SU-DHL-6 (cell line): ENCODE measurements at regions not wholly inside any gene's neighbourhood (a gene's known extent, or its start where the extent isn't known, plus 50 kb on each side); places are given as distances from the start of the nearest gene placed in this dataset.

Experiments used
- H2AFZ ChIP-seq: fragments of 200-600 bp; sonication (generic); 2 replicates; pipeline ENCODE4 v1.6.1; 2014; ENCODE audit warnings: low read depth, mild to moderate bottlenecking, moderate library complexity, mixed read lengths, antibody characterized with exemption, low read length; ENCODE audit not compliant: severe bottlenecking
- H3F3A ChIP-seq: fragments of 200-600 bp; shearing (Covaris generic); 2 replicates; pipeline ENCODE4 v1.6.0; 2016; ENCODE audit warnings: antibody characterized with exemption, mild to moderate bottlenecking; ENCODE audit not compliant: insufficient read depth
- H3K27ac ChIP-seq: fragments of 200-600 bp; sonication (generic); 2 replicates; pipeline ENCODE4 v1.5.1; 2016; ENCODE audit warnings: low read depth, mild to moderate bottlenecking, low read length, moderate library complexity, mixed read lengths
- H3K27me3 ChIP-seq: fragments of 200-600 bp; sonication (generic), shearing (Covaris generic); 2 replicates; pipeline ENCODE4 v1.6.0; 2014; ENCODE audit warnings: mild to moderate bottlenecking, low read length
- H3K36me3 ChIP-seq: fragments of 200-600 bp; sonication (generic); 2 replicates; pipeline ENCODE4 v1.6.1; 2014; ENCODE audit warnings: mild to moderate bottlenecking, low read length, mixed read lengths
- H3K4me2 ChIP-seq: fragments of 300-600, 200-600 bp; shearing (Covaris generic), sonication (generic); 2 replicates; pipeline ENCODE4 v1.6.0; 2014; ENCODE audit warnings: low read length, low read depth, mild to moderate bottlenecking; ENCODE audit not compliant: poor library complexity, severe bottlenecking
- H3K4me3 ChIP-seq: fragments of 200-600 bp; sonication (generic); 2 replicates; pipeline ENCODE4 v1.5.1; 2014; ENCODE audit warnings: antibody characterized with exemption, low read length, mild to moderate bottlenecking, mixed read lengths; ENCODE audit not compliant: insufficient read depth, poor library complexity, severe bottlenecking
- H3K79me2 ChIP-seq: fragments of 200-600 bp; sonication (generic); 2 replicates; pipeline ENCODE4 v1.6.1; 2014; ENCODE audit warnings: mild to moderate bottlenecking, low read length, moderate library complexity; ENCODE audit not compliant: insufficient read depth
- H3K9ac ChIP-seq: fragments of 200-600 bp; sonication (generic); 2 replicates; pipeline ENCODE4 v1.7.0; 2014; ENCODE audit warnings: mild to moderate bottlenecking, low read length
- H3K9me2 ChIP-seq: fragments of 200-600 bp; sonication (generic); replicated peaks from 2 replicates; pipeline ENCODE4 v1.6.1; 2014; ENCODE audit warnings: low read length; ENCODE audit not compliant: insufficient read depth
- H3K9me3 ChIP-seq: fragments of 200-600 bp; sonication (generic); 2 replicates; pipeline ENCODE4 v1.6.1; 2014; ENCODE audit warnings: low read length, mixed read lengths; ENCODE audit not compliant: insufficient read depth
- H4K20me1 ChIP-seq: fragments of 200-600 bp; sonication (generic); 2 replicates; pipeline ENCODE4 v1.6.1; 2014; ENCODE audit warnings: low read depth, mild to moderate bottlenecking, antibody characterized with exemption, low read length, moderate library complexity, mixed read lengths
- CTCF ChIP-seq: fragments of 200-600 bp; sonication (generic); IDR thresholded peaks from one replicate; pipeline ENCODE4 v1.5.1; 2017; ENCODE audit warnings: antibody characterized with exemption, mild to moderate bottlenecking, low read length, moderate library complexity; ENCODE audit not compliant: insufficient read depth, poor library complexity, severe bottlenecking
- EZH2phosphoT487 ChIP-seq: fragments of 200-600 bp; sonication (generic), shearing (Covaris generic); conservative IDR thresholded peaks from 2 replicates; pipeline ENCODE4 v1.6.1; 2018; ENCODE audit warnings: mild to moderate bottlenecking, antibody characterized with exemption, low read length, moderate library complexity, mixed read lengths

GRCh38 chr20:55461519-55461918 is 543.8 kb downstream of the CBLN4 start:
- no peaks in the 10 kb centered on the region for H3K9me3 ChIP-seq

GRCh38 chr20:55456316-55456940 is 548.9 kb downstream of the CBLN4 start:
- H2AFZ ChIP-seq, result no peak overlapping the region
- H3K9ac ChIP-seq, result no peak overlapping the region
- TF ChIP-seq EZH2phosphoT487 (no peak), CTCF (no peak)

More at GRCh38 chr20:55461519-55461918, 543.8 kb downstream of the CBLN4 start:
- no peaks in the 10 kb centered on the region for H3K79me2 ChIP-seq
- TF ChIP-seq EZH2phosphoT487, result no peak
- no peaks in the 10 kb centered on the region for H3K27me3 ChIP-seq
- no peaks in the 10 kb centered on the region for H3F3A ChIP-seq
- no peak overlapping the region for H3K27ac ChIP-seq
- H3K4me3 ChIP-seq, result no peak overlapping the region
- H3K9ac ChIP-seq, result no peak overlapping the region
- H3K4me2 ChIP-seq, result no peak overlapping the region
- H4K20me1 ChIP-seq, result no peaks in the 10 kb centered on the region
- no peak overlapping the region for H2AFZ ChIP-seq
- no peaks in the 10 kb centered on the region for H3K9me2 ChIP-seq
- H3K36me3 ChIP-seq, result no peaks in the 10 kb centered on the region

GRCh38 chr20:55449091-55449490 is 556.2 kb downstream of the CBLN4 start:
- H3K4me3 ChIP-seq, result no peak overlapping the region
- H3K4me2 ChIP-seq, result no peak overlapping the region
- H4K20me1 ChIP-seq, result no peaks in the 10 kb centered on the region
- H3K9me3 ChIP-seq, result no peaks in the 10 kb centered on the region
- H3K9me2 ChIP-seq, result no peaks in the 10 kb centered on the region
- H3K9ac ChIP-seq, result no peak overlapping the region
- no peak overlapping the region for H3K27ac ChIP-seq
- H3K79me2 ChIP-seq, result no peaks in the 10 kb centered on the region
- no peaks in the 10 kb centered on the region for H3K27me3 ChIP-seq
- no peak overlapping the region for H2AFZ ChIP-seq
- H3F3A ChIP-seq, result no peaks in the 10 kb centered on the region
- no peak for TF ChIP-seq EZH2phosphoT487
- no peak for TF ChIP-seq CTCF
- no peaks in the 10 kb centered on the region for H3K36me3 ChIP-seq

More at GRCh38 chr20:55456316-55456940, 548.9 kb downstream of the CBLN4 start:
- Histone ChIP-seq H4K20me1 (no peaks in the 10 kb centered on the region), H3K36me3 (no peaks in the 10 kb centered on the region), H3K27ac (no peak overlapping the region), H3F3A (no peaks in the 10 kb centered on the region), H3K4me2 (no peak overlapping the region), H3K27me3 (no peaks in the 10 kb centered on the region), H3K9me2 (0 out of 2 replicates have a peak, but pooled peaks cover 3% of the 10 kb centered on the region), H3K79me2 (no peaks in the 10 kb centered on the region), H3K4me3 (no peak overlapping the region), H3K9me3 (no peaks in the 10 kb centered on the region)

GRCh38 chr20:55446301-55446700 is 559.0 kb downstream of the CBLN4 start:
- H4K20me1 ChIP-seq, result no peaks in the 10 kb centered on the region
- H3K36me3 ChIP-seq, result no peaks in the 10 kb centered on the region
- TF ChIP-seq EZH2phosphoT487 (no peak), CTCF (no peak)
- H2AFZ ChIP-seq, result no peak overlapping the region
- no peak overlapping the region for H3K4me3 ChIP-seq
- no peaks in the 10 kb centered on the region for H3K27me3 ChIP-seq
- no peaks in the 10 kb centered on the region for H3K9me2 ChIP-seq
- no peak overlapping the region for H3K27ac ChIP-seq
- no peaks in the 10 kb centered on the region for H3K79me2 ChIP-seq
- H3K9ac ChIP-seq, result no peak overlapping the region
- H3K9me3 ChIP-seq, result no peaks in the 10 kb centered on the region
- H3K4me2 ChIP-seq, result no peak overlapping the region
- H3F3A ChIP-seq, result no peaks in the 10 kb centered on the region
